Adrenal gland (tissue), 9 donors: ENCODE measurements at regions not wholly inside any gene's neighbourhood (a gene's known extent, or its start where the extent isn't known, plus 50 kb on each side); places are given as distances from the start of the nearest gene placed in this dataset.

Experiments
- DNase-seq, 7 donors: peaks; one replicate each; pipeline ENCODE4 v3.0.0-alpha.2; 2019 to 2020
- H3K27ac ChIP-seq, 5 donors: fragments of 200-600 bp; sonication (generic) in 4 of 5; 1 replicate in 3 of 5; 2 replicates in 2 of 5; pipeline versions ENCODE4 v1.5.1 to v1.8.0; 2016 to 2020; ENCODE audit warnings: mild to moderate bottlenecking in 1 of 5
- H3K27me3 ChIP-seq: fragments of 200-600 bp; 2 replicates; pipeline ENCODE4 v1.8.0; 2021
- H3K36me3 ChIP-seq, 2 donors: fragments of 200-600 bp; replicated peaks in 1 of 2; 1 replicate in 1 of 2; 2 replicates in 1 of 2; pipeline versions ENCODE4 v1.5.1 to v1.8.0; 2018 to 2022
- H3K4me1 ChIP-seq, 2 donors: fragments of 200-600 bp; replicated peaks in 1 of 2; 1 replicate in 1 of 2; 2 replicates in 1 of 2; pipeline versions ENCODE4 v1.5.1 to v1.8.0; 2018 to 2021
- H3K4me3 ChIP-seq, 4 donors: fragments of 200-600 bp; sonication (generic) in 3 of 4; one replicate each; pipeline ENCODE4 v1.5.1; 2016 to 2018
- H3K9me3 ChIP-seq, 3 donors: fragments of 200-600 bp; sonication (generic) in 1 of 3; replicated peaks in 1 of 3; 1 replicate in 2 of 3; 2 replicates in 1 of 3; pipeline versions ENCODE4 v1.5.1 to v1.8.0; 2016 to 2021
- CTCF ChIP-seq, 6 experiments: fragments of 450-650 bp in 4 of 6; fragments of 200-600 bp in 2 of 6; sonication (generic) in 1 of 6; IDR thresholded peaks; 1 replicate in 5 of 6; 2 replicates in 1 of 6; pipeline versions ENCODE4 v1.5.1 to v1.8.0; 2016 to 2021; ENCODE audit warnings: antibody characterized with exemption in 6 of 6, mild to moderate bottlenecking in 2 of 6, moderate library complexity in 1 of 6
- POLR2A ChIP-seq, 2 donors: fragments of 450-650 bp; IDR thresholded peaks; one replicate each; pipeline ENCODE4 v1.6.1; 2017; ENCODE audit warnings: antibody characterized with exemption in 2 of 2, mild to moderate bottlenecking in 2 of 2, moderate library complexity in 1 of 2
- WGBS, 4 donors: extraction: QIAGEN DNeasy Blood & Tissue Kit in 2 of 4; methylation state at CpG; one replicate each; pipeline versions ENCODE4 v1.1.5 to v1.1.7; 2013 to 2017; 5-methylcytosine and 5-hydroxymethylcytosine counted together
- intact Hi-C, 2 donors: fragments of 100-400 bp; cut with DNase I; formaldehyde crosslinking; loops; one replicate each; pipeline versions ENCODE4 v1.14.1 to v1.15.0; 2022 to 2023
- donor health status: healthy with polysubstance abuse.
- donor health status: Bipolar disorder and iron deficiency.
- donor health status: DM: yes; HTN: yes; CAD: no.
- donor health status: DM: no; HTN: no; CAD: no.
- donor health status: DM: no; HTN: no; CAD: no.

GRCh38 chr10:44847110-44847509 is 64.0 kb upstream of the TMEM72 start:
- H3K4me1 ChIP-seq, result no peaks in the 10 kb centered on the region
- TF ChIP-seq POLR2A (IDR thresholded peaks at IDR 0.05) (no peak), CTCF (IDR thresholded peaks at IDR 0.05) (no peak)
- 87 to 98% (median 92%) methylated on average over 3 of the region's 3 CpGs for WGBS, 4 donors
- H3K4me3 ChIP-seq, result no peak overlapping the region
- no peak for DNase-seq
- no peaks in the 10 kb centered on the region for H3K9me3 ChIP-seq
- H3K27me3 ChIP-seq, result no peaks in the 10 kb centered on the region
- H3K36me3 ChIP-seq, result no peaks in the 10 kb centered on the region
- intact Hi-C loops, result no loop called here
- no peak overlapping the region for H3K27ac ChIP-seq

DNA sequence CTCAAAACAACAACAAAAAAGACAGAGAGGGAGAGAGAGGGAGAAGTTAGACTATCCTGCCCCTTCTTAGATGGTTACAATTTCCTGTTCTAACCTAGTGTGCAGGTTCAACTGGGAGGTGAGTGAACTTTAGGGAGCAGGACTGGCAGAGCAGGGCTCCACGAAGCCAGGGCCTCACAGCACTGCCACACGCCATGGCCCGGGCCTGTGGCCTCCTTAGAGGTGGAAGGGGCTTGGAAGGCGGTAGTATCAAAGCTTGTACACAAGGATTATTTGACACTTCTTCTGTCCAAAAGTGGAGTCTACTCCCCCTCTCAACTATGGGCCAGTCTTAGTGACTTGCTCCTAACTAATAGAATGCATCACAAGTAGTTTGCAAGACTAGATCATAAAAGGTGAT is 62.9 kb upstream of the TMEM72 start:
- Histone ChIP-seq H3K9me3 (no peaks in the 10 kb centered on the region), H3K36me3 (no peaks in the 10 kb centered on the region), H3K4me1 (no peaks in the 10 kb centered on the region), H3K4me3 (no peak overlapping the region), H3K27me3 (no peaks in the 10 kb centered on the region), H3K27ac (no peak overlapping the region)
- intact Hi-C loops, result no loop called here
- no peak for DNase-seq
- whole genome bisulfite sequencing, 4 donors, result 88 to 98% (median 95%) methylated on average over 4 of the region's 4 CpGs
- TF ChIP-seq POLR2A (IDR thresholded peaks at IDR 0.05), result no peak

- Histone ChIP-seq H3K9me3 (no peaks in the 10 kb centered on the region), H3K27ac (no peak overlapping the region), H3K4me1 (no peaks in the 10 kb centered on the region), H3K27me3 (no peaks in the 10 kb centered on the region), H3K36me3 (no peaks in the 10 kb centered on the region), H3K4me3 (no peak overlapping the region)
- TF ChIP-seq POLR2A (IDR thresholded peaks at IDR 0.05) (no peak), CTCF (IDR thresholded peaks at IDR 0.05) (no peak)
- intact Hi-C loops, result no loop called here
- no peak for DNase-seq
- 83 to 95% (median 91%) methylated on average over 1 to 2 of the region's 2 CpGs for WGBS, 4 donors
Measured at GRCh38 chr10:44849936-44850335, 61.2 kb upstream of the TMEM72 start.

- WGBS, 4 donors, result 71 to 86% (median 79%) methylated on average over 7 to 8 of the region's 8 CpGs
- Histone ChIP-seq H3K27ac (no peak overlapping the region), H3K9me3 (no peaks in the 10 kb centered on the region), H3K4me3 (no peak overlapping the region), H3K4me1 (no peaks in the 10 kb centered on the region), H3K36me3 (no peaks in the 10 kb centered on the region), H3K27me3 (no peaks in the 10 kb centered on the region)
- DNase-seq, result no peak
- intact Hi-C loops, result no loop called here
- no peak for TF ChIP-seq CTCF (IDR thresholded peaks at IDR 0.05)
- no peak for TF ChIP-seq POLR2A (IDR thresholded peaks at IDR 0.05)
Measured at GRCh38 chr10:44850356-44850934, 60.7 kb upstream of the TMEM72 start.

GRCh38 chr10:44851413-44851812 is 59.7 kb upstream of the TMEM72 start:
- TF ChIP-seq CTCF (IDR thresholded peaks at IDR 0.05), result no peak
- TF ChIP-seq POLR2A (IDR thresholded peaks at IDR 0.05), result no peak
- Histone ChIP-seq H3K36me3 (no peaks in the 10 kb centered on the region), H3K9me3 (no peaks in the 10 kb centered on the region), H3K4me1 (no peaks in the 10 kb centered on the region), H3K27me3 (no peaks in the 10 kb centered on the region), H3K4me3 (no peak overlapping the region), H3K27ac (no peak overlapping the region)
- no peak for DNase-seq
- 93 to 97% (median 95%) methylated on average over 10 of the region's 10 CpGs for WGBS, 4 donors
- intact Hi-C loops, result no loop called here
